Activated CD4-positive, alpha-beta T cell treated with anti-CD3 and anti-CD28 coated beads, Interleukin-10, Interleukin-2, amounts not matched to agents 100 ng/mL and 50 ng/mL, durations not matched to agents 16 hours and 8 hours (primary cell): ENCODE measurements at regions not wholly inside any gene's neighbourhood (a gene's known extent, or its start where the extent isn't known, plus 50 kb on each side); places are given as distances from the start of the nearest gene placed in this dataset.
"Not testable (repeated sequence)": the region's sequence is repeated elsewhere in the genome, so short reads cannot be mapped to it uniquely, and the experiment has no call there.

Experiments
- DNase-seq: peaks from one replicate; pipeline ENCODE4 v3.0.0-alpha.2; 2020

- DNase-seq, result not testable (repeated sequence)
Observed at GRCh38 chr10:64924306-64924705, 1403.1 kb downstream of the REEP3 start.

- DNase-seq, result no peak
Observed at GRCh38 chr10:64952042-64952441, 1430.8 kb downstream of the REEP3 start.

GRCh38 chr10:64956441-64956840, 1435.2 kb downstream of the REEP3 start:
- no peak for DNase-seq

GRCh38 chr10:64959116-64959515, 1437.9 kb downstream of the REEP3 start:
- DNase-seq, result no peak

GRCh38 chr10:64959883-64960282, 1438.7 kb downstream of the REEP3 start:
- no peak for DNase-seq

- DNase-seq, result no peak
Observed at GRCh38 chr10:64973391-64973790, 1452.2 kb downstream of the REEP3 start.

- no peak for DNase-seq
Observed at GRCh38 chr10:64976150-64976549, 1454.9 kb downstream of the REEP3 start.

- DNase-seq, result no peak
Observed at GRCh38 chr10:64977915-64978314, 1456.7 kb downstream of the REEP3 start.

GRCh38 chr10:64996886-64997285, 1475.7 kb downstream of the REEP3 start:
- no peak for DNase-seq

- no peak for DNase-seq
Observed at GRCh38 chr10:65010845-65011244, 1489.6 kb downstream of the REEP3 start.

GRCh38 chr10:65017523-65017922, 1496.3 kb downstream of the REEP3 start:
- no peak for DNase-seq

- no peak for DNase-seq
Observed at GRCh38 chr10:65024886-65025285, 1503.7 kb downstream of the REEP3 start.

- DNase-seq, result no peak
Observed at GRCh38 chr10:65030263-65030662, 1509.1 kb downstream of the REEP3 start.

GRCh38 chr10:65032867-65033769, 1511.9 kb downstream of the REEP3 start:
- DNase-seq, result no peak

- no peak for DNase-seq
Observed at GRCh38 chr10:65033957-65034356, 1512.8 kb downstream of the REEP3 start.

GRCh38 chr10:65040796-65041195, 1519.6 kb downstream of the REEP3 start:
- DNase-seq, result no peak

GRCh38 chr10:65041307-65041706, 1520.1 kb downstream of the REEP3 start:
- no peak for DNase-seq

- no peak for DNase-seq
Observed at GRCh38 chr10:65042496-65042895, 1521.3 kb downstream of the REEP3 start.

- DNase-seq, result no peak
Observed at GRCh38 chr10:65046831-65047230, 1525.6 kb downstream of the REEP3 start.

- DNase-seq, result not testable (repeated sequence)
Observed at GRCh38 chr10:65052111-65052510, 1530.9 kb downstream of the REEP3 start.

- DNase-seq, result not testable (repeated sequence)
Observed at GRCh38 chr10:65053397-65053796, 1532.2 kb downstream of the REEP3 start.

- not testable (repeated sequence) for DNase-seq
Observed at GRCh38 chr10:65053831-65054351, 1532.7 kb downstream of the REEP3 start.

- DNase-seq, result not testable (repeated sequence)
Observed at GRCh38 chr10:65054701-65055100, 1533.5 kb downstream of the REEP3 start.

GRCh38 chr10:65065278-65065677, 1544.1 kb downstream of the REEP3 start:
- DNase-seq, result no peak

- no peak for DNase-seq
Observed at GRCh38 chr10:65083222-65083621, 1562.0 kb downstream of the REEP3 start.
